GM21528 (cell line): ENCODE measurements at regions not wholly inside any gene's neighbourhood (a gene's known extent, or its start where the extent isn't known, plus 50 kb on each side); places are given as distances from the start of the nearest gene placed in this dataset.

Experiments
- ATAC-seq: cut with Tn5 transposase; IDR thresholded peaks from one replicate; pipeline ENCODE4 v1.9.1; 2021; ENCODE audit warnings: mild to moderate bottlenecking, moderate library complexity; ENCODE audit not compliant: unreplicated experiment, low FRiP score

- ATAC-seq, result no peak
Observed at GRCh38 chr15:47552978-47553608, 164.2 kb upstream of the SEMA6D start.

- ATAC-seq, result no peak
Observed at GRCh38 chr15:47553947-47554346, 163.4 kb upstream of the SEMA6D start.

- no peak for ATAC-seq
Observed at GRCh38 chr15:47561102-47561501, 156.2 kb upstream of the SEMA6D start.

GRCh38 chr15:47565949-47566348, 151.4 kb upstream of the SEMA6D start:
- ATAC-seq, result no peak

- no peak for ATAC-seq
Observed at GRCh38 chr15:47566610-47567009, 150.7 kb upstream of the SEMA6D start.

GRCh38 chr15:47568030-47568429, 149.3 kb upstream of the SEMA6D start:
- ATAC-seq, result no peak

- no peak for ATAC-seq
Observed at GRCh38 chr15:47570044-47570443, 147.3 kb upstream of the SEMA6D start.

- no peak for ATAC-seq
Observed at GRCh38 chr15:47570451-47570850, 146.9 kb upstream of the SEMA6D start.

GRCh38 chr15:47570881-47571640, 146.2 kb upstream of the SEMA6D start:
- ATAC-seq, result no peak

- ATAC-seq, result no peak
Observed at GRCh38 chr15:47573673-47574072, 143.6 kb upstream of the SEMA6D start.

- ATAC-seq, result no peak
Observed at GRCh38 chr15:47577000-47577399, 140.3 kb upstream of the SEMA6D start.

- no peak for ATAC-seq
Observed at GRCh38 chr15:47577461-47577860, 139.8 kb upstream of the SEMA6D start.

- ATAC-seq, result no peak
Observed at GRCh38 chr15:47582233-47582632, 135.1 kb upstream of the SEMA6D start.

- no peak for ATAC-seq
Observed at GRCh38 chr15:47584316-47584715, 133.0 kb upstream of the SEMA6D start.

GRCh38 chr15:47586653-47587224, 130.6 kb upstream of the SEMA6D start:
- ATAC-seq, result no peak

GRCh38 chr15:47587940-47588802, 129.1 kb upstream of the SEMA6D start:
- no peak for ATAC-seq

- ATAC-seq, result no peak
Observed at GRCh38 chr15:47588958-47589357, 128.3 kb upstream of the SEMA6D start.

- ATAC-seq, result no peak
Observed at GRCh38 chr15:47598996-47599395, 118.3 kb upstream of the SEMA6D start.

- ATAC-seq, result no peak
Observed at GRCh38 chr15:47599806-47600205, 117.5 kb upstream of the SEMA6D start.

- ATAC-seq, result no peak
Observed at GRCh38 chr15:47602121-47602520, 115.2 kb upstream of the SEMA6D start.

GRCh38 chr15:47603026-47603425, 114.3 kb upstream of the SEMA6D start:
- no peak for ATAC-seq
